AG04449 (cell line): ENCODE measurements at regions not wholly inside any gene's neighbourhood (a gene's known extent, or its start where the extent isn't known, plus 50 kb on each side); places are given as distances from the start of the nearest gene placed in this dataset.

ENCODE experiments used
- CTCF ChIA-PET: fragments of 350-600 bp; formaldehyde crosslinking; extraction: SDS; loops from one replicate; lab custom pipeline; 2021; ENCODE audit warnings: antibody characterized with exemption; lab: Yijun Ruan, JAX
- POLR2A ChIA-PET: fragments of 400-600, 350-600 bp; formaldehyde crosslinking; extraction: SDS; loops from one replicate; lab custom pipeline; 2020; ENCODE audit warnings: antibody characterized with exemption, inconsistent platforms; lab: Yijun Ruan, JAX
- DNase-seq: peaks from one replicate; pipeline ENCODE4 v3.0.0-alpha.2; 2010; ENCODE audit warnings: low read depth, low spot score
- H3K4me3 ChIP-seq: 2 replicates; pipeline ENCODE4 v1.5.1; 2011; ENCODE audit warnings: low read depth, mild to moderate bottlenecking, control low read depth, low read length
- TF ChIP-seq, protein P1 (sequence below): IDR thresholded peaks from one replicate; pipeline ENCODE4 v1.5.1; 2011; ENCODE audit warnings: mild to moderate bottlenecking, moderate library complexity, low read length, control low read depth, inconsistent platforms; ENCODE audit not compliant: insufficient read depth; ENCODE audit errors: missing control alignments

DNA sequence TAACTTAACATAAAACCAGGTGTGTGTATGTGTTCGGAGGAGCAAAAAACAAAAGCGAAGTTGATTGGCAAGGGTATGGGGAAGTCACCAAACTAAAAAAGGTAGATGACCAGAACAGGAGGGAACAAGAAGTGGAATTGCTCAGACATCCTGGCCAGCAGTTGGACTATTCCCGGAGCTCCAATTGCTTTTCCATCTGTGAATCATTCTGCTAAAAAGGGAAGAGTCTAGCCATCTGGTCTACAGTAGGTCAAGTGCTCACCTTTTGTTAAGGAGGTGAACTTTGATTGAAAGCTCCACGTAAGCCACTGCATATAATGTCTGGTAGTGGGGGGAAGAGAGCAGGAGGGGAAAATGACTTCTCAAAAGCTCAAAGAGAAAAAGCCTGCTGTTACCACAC is 50.0 kb upstream of the BET1 start:
- TF ChIP-seq, protein P1, sequence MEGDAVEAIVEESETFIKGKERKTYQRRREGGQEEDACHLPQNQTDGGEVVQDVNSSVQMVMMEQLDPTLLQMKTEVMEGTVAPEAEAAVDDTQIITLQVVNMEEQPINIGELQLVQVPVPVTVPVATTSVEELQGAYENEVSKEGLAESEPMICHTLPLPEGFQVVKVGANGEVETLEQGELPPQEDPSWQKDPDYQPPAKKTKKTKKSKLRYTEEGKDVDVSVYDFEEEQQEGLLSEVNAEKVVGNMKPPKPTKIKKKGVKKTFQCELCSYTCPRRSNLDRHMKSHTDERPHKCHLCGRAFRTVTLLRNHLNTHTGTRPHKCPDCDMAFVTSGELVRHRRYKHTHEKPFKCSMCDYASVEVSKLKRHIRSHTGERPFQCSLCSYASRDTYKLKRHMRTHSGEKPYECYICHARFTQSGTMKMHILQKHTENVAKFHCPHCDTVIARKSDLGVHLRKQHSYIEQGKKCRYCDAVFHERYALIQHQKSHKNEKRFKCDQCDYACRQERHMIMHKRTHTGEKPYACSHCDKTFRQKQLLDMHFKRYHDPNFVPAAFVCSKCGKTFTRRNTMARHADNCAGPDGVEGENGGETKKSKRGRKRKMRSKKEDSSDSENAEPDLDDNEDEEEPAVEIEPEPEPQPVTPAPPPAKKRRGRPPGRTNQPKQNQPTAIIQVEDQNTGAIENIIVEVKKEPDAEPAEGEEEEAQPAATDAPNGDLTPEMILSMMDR = no peak
- no peak overlapping the region for H3K4me3 ChIP-seq
- ChIA-PET POLR2A (no interaction called here), CTCF (no interaction called here)
- no peak for DNase-seq

DNA sequence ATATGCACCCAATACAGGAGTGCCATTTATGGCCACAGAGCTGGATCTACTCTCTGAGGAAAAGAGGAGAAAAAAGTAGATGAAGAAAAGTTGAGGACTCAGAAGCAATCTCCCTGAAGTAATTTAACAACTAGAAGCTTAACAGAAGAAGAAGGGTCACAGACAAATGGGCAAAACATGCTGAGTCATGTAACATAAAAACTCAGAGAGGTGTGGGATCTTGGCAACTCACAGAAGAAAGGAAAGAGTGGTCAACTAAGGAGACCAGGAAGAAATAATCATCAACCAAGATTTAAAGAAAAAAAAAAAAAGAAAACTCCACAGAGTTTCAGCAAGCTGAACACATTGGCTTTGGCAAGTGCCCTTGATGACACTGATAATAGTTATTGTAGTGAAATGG is 51.8 kb upstream of the BET1 start:
- no peak for DNase-seq
- CTCF ChIA-PET = interaction anchor here (1.3 to 1.7 kb wide), 4 partner anchors 12 to 153 kb away, joined by 3 to 6 read pairs (median 4); no protein-coding TSS in a partner anchor
- TF ChIP-seq, protein P1 = no peak
- POLR2A ChIA-PET = no interaction called here
- H3K4me3 ChIP-seq = no peak overlapping the region

DNA sequence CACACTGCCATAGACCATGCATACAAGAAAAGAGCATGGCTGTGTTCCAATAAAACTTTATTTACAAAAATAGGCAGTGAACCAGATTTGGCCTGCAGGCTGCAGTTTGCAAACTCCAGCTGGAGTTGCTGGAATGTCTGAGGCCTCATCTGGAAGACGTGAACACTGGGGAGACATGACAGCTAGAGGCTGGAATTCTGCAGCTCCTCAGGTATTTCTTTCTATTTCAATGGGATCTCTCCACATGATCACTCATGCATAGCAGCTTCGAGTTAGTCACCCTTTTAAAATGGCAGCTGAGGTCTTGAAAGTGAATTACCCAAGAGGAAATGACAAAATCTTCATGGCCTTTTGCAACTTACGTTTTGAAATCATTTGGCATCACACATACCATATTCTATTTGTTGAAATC is 52.6 kb upstream of the BET1 start:
- H3K4me3 ChIP-seq = no peak overlapping the region
- ChIA-PET CTCF (interaction anchor here (1.1 to 1.7 kb wide), 5 partner anchors 10 to 40 kb away, joined by 3 to 6 read pairs (median 4); no protein-coding TSS in a partner anchor), POLR2A (no interaction called here)
- peak; percentile 85 for DNase-seq
- TF ChIP-seq, protein P1 = peak; percentile 0

DNA sequence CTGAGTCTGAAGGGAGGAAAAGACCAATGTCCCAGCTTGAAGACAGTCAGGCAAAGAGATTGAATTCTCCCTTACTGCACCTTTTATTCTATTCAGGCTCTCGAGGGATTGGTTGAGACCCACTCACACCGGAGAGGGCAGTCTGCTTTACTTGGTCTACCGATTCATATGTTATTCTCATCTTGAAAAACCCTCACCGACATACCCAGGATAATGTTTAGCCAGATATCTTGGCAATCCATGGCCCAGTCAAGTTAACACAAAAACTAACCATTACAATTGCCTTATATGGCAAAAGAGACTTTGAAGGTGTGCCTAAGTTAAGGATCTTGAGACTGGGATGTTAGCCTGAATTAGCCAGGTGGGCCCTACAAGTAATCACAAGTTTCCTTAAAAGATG is 53.8 kb upstream of the BET1 start:
- DNase-seq = no peak
- ChIA-PET POLR2A (no interaction called here), CTCF (interaction anchor here (1.6 kb wide), 1 partner anchor 12 kb away, joined by 3 read pairs; no protein-coding TSS in a partner anchor)
- TF ChIP-seq, protein P1 = no peak
- H3K4me3 ChIP-seq = no peak overlapping the region

DNA sequence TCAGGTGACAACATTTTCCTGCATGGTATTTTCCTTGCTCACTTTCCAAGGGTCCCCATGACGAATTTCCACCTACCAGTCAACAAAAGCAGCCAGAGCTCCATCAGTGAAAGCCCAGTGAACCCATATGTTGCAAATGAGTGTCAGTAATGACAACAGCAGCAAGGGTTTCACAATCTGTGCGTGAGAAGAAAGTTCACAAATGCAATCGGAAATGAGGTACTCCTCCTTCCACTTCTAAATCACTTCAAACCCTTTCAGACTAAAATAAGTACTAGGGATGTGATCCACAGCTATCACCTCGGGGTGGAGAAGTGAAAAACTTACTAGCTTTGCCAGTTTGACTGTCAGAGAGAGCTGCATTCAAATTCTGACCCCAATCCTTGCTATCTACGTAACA is 55.6 kb upstream of the BET1 start:
- H3K4me3 ChIP-seq = no peak overlapping the region
- TF ChIP-seq, protein P1 = no peak
- DNase-seq = peak; percentile 68
- ChIA-PET CTCF (interaction anchor here (1.0 to 1.1 kb wide), 2 partner anchors 10 to 157 kb away, joined by 3 to 4 read pairs; no protein-coding TSS in a partner anchor), POLR2A (no interaction called here)

DNA sequence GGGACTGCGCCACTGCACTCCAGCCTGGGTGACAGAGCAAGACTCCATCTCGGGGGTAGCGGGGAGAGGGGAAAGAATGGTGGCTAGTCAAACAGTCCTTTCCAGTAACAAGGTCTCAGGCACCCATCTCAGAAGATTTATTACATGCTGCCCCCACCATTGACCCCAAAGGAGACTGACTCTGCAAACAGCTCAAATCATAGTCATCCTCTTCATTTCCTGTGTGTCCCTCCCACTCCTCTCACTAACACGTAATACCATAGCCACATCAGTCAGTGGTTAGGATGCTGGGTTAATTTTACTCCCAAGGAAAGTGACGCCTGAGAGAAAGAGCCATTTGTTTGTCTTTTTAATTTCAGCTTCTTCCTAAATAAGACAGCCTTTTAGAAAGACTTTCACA is 56.6 kb upstream of the BET1 start:
- DNase-seq = no peak
- H3K4me3 ChIP-seq = no peak overlapping the region
- CTCF ChIA-PET = interaction anchor here (0.9 to 1.1 kb wide), 3 partner anchors 9 to 158 kb away, joined by 3 to 4 read pairs (median 3); no protein-coding TSS in a partner anchor
- TF ChIP-seq, protein P1 = no peak
- POLR2A ChIA-PET = interaction anchor here (1.0 kb wide), 1 partner anchor 171 kb away, joined by 3 read pairs; no protein-coding TSS in a partner anchor
